WTC11 (cell line): ENCODE measurements at regions not wholly inside any gene's neighbourhood (a gene's known extent, or its start where the extent isn't known, plus 50 kb on each side); places are given as distances from the start of the nearest gene placed in this dataset.

Experiments used
- ATAC-seq: fragments of 200-7000 bp; cut with Tn5 transposase; 2 replicates; pipeline ENCODE4 v1.10.0; 2021; ENCODE audit warnings: mild to moderate bottlenecking, moderate library complexity
- CTCF ChIA-PET: fragments of 300-600 bp; sonication (Branson Sonifier 250); formaldehyde crosslinking; loops from one replicate; lab custom pipeline; 2021; ENCODE audit warnings: antibody characterized with exemption; lab: Charles Lee
- POLR2A ChIA-PET: fragments of 350-600 bp; sonication (Branson Sonifier 250); formaldehyde crosslinking; loops from one replicate; lab custom pipeline; 2021; ENCODE audit warnings: antibody characterized with exemption; lab: Charles Lee
- DNase-seq: peaks from one replicate; pipeline ENCODE4 v3.0.0; 2021; ENCODE audit warnings: low spot score
- H3K27ac Mint-ChIP-seq: 2 replicates; pipeline ENCODE4 v1.8.0; 2021; ENCODE audit warnings: mixed read lengths
- H3K27me3 Mint-ChIP-seq: 2 replicates; pipeline ENCODE4 v1.8.0; 2021; ENCODE audit warnings: low read depth, mild to moderate bottlenecking, moderate library complexity, mixed read lengths
- H3K36me3 Mint-ChIP-seq: 2 replicates; pipeline ENCODE4 v1.8.0; 2021; ENCODE audit warnings: mixed read lengths
- H3K4me1 Mint-ChIP-seq: 2 replicates; pipeline ENCODE4 v1.8.0; 2022; ENCODE audit warnings: mixed read lengths
- H3K4me3 Mint-ChIP-seq: 2 replicates; pipeline ENCODE4 v1.8.0; 2021; ENCODE audit warnings: mild to moderate bottlenecking, moderate library complexity, mixed read lengths
- H3K9me3 Mint-ChIP-seq: 2 replicates; pipeline ENCODE4 v1.8.0; 2021; ENCODE audit warnings: mixed read lengths
- ATF2 ChIP-seq: sonication (generic); formaldehyde crosslinking; IDR thresholded peaks from 2 replicates; pipeline ENCODE4 v1.8.1; 2022; ENCODE audit warnings: low read depth, missing genetic modification reagents, borderline replicate concordance
- ATF3 ChIP-seq: sonication (generic); formaldehyde crosslinking; conservative IDR thresholded peaks from 2 replicates; pipeline ENCODE4 v1.8.1; 2022; ENCODE audit warnings: mild to moderate bottlenecking, missing genetic modification reagents
- CREM ChIP-seq: sonication (generic); formaldehyde crosslinking; IDR thresholded peaks from 2 replicates; pipeline ENCODE4 v1.8.1; 2022; ENCODE audit warnings: mild to moderate bottlenecking, missing genetic modification reagents, moderate library complexity
- CTCF ChIP-seq: fragments of 200-600 bp; IDR thresholded peaks from 2 replicates; pipeline ENCODE4 v1.8.0; 2022; ENCODE audit warnings: antibody characterized with exemption
- ERG ChIP-seq: fragments of 250-450 bp; sonication (Bioruptor Pico); IDR thresholded peaks from 2 replicates; pipeline ENCODE4 v1.8.0; 2021; ENCODE audit warnings: mild to moderate bottlenecking
- ETV6 ChIP-seq: sonication (generic); formaldehyde crosslinking; IDR thresholded peaks from 2 replicates; pipeline ENCODE4 v1.8.1; 2022; ENCODE audit warnings: mild to moderate bottlenecking, missing genetic modification reagents
- FOXK1 ChIP-seq: sonication (generic); formaldehyde crosslinking; IDR thresholded peaks from 2 replicates; pipeline ENCODE4 v1.8.0; 2022; ENCODE audit warnings: mild to moderate bottlenecking, moderate library complexity, missing genetic modification reagents
- FOXP1 ChIP-seq: sonication (generic); formaldehyde crosslinking; IDR thresholded peaks from 2 replicates; pipeline ENCODE4 v1.8.0; 2022; ENCODE audit warnings: missing genetic modification reagents, mild to moderate bottlenecking, moderate library complexity, borderline replicate concordance
- GABPB1 ChIP-seq: sonication (generic); formaldehyde crosslinking; IDR thresholded peaks from 2 replicates; pipeline ENCODE4 v1.8.1; 2023; ENCODE audit warnings: mild to moderate bottlenecking, missing genetic modification reagents
- HMGA2 ChIP-seq: fragments of 250-450 bp; sonication (Bioruptor Pico); IDR thresholded peaks from 2 replicates; pipeline ENCODE4 v1.4.0; 2021; ENCODE audit warnings: mild to moderate bottlenecking, moderate library complexity
- IRF1 ChIP-seq: sonication (generic); formaldehyde crosslinking; IDR thresholded peaks from 2 replicates; pipeline ENCODE4 v1.8.0; 2023; ENCODE audit warnings: missing genetic modification reagents
- MYBL2 ChIP-seq: sonication (generic); formaldehyde crosslinking; IDR thresholded peaks from 2 replicates; pipeline ENCODE4 v1.8.1; 2023; ENCODE audit warnings: mild to moderate bottlenecking, moderate library complexity, missing genetic modification reagents
- PREB ChIP-seq: sonication (generic); formaldehyde crosslinking; IDR thresholded peaks from 2 replicates; pipeline ENCODE4 v1.8.1; 2022; ENCODE audit warnings: mild to moderate bottlenecking, missing genetic modification reagents, moderate library complexity, borderline replicate concordance
- STAT6 ChIP-seq: sonication (generic); formaldehyde crosslinking; conservative IDR thresholded peaks from 2 replicates; pipeline ENCODE4 v1.8.1; 2023; ENCODE audit warnings: mild to moderate bottlenecking, low read depth, missing genetic modification reagents, moderate library complexity
- TEAD4 ChIP-seq: sonication (generic); formaldehyde crosslinking; IDR thresholded peaks from 2 replicates; pipeline ENCODE4 v1.8.0; 2022; ENCODE audit warnings: mild to moderate bottlenecking, missing genetic modification reagents
- ZNF121 ChIP-seq: sonication (generic); formaldehyde crosslinking; IDR thresholded peaks from 2 replicates; pipeline ENCODE4 v1.8.0; 2023; ENCODE audit warnings: missing genetic modification reagents
- ZNF138 ChIP-seq: sonication (generic); formaldehyde crosslinking; conservative IDR thresholded peaks from 2 replicates; pipeline ENCODE4 v1.8.1; 2022; ENCODE audit warnings: mild to moderate bottlenecking, moderate library complexity, missing genetic modification reagents
- ZNF232 ChIP-seq: sonication (generic); formaldehyde crosslinking; IDR thresholded peaks from 2 replicates; pipeline ENCODE4 v1.8.0; 2022; ENCODE audit warnings: mild to moderate bottlenecking, missing genetic modification reagents
- ZNF263 ChIP-seq: sonication (generic); formaldehyde crosslinking; IDR thresholded peaks from 2 replicates; pipeline ENCODE4 v1.8.1; 2022; ENCODE audit warnings: low read depth, mild to moderate bottlenecking, moderate library complexity, missing genetic modification reagents
- ZNF416 ChIP-seq: fragments of 250-450 bp; sonication (Bioruptor Pico); IDR thresholded peaks from 2 replicates; pipeline ENCODE4 v1.9.0; 2021; ENCODE audit warnings: mild to moderate bottlenecking, inconsistent platforms
- ZSCAN18 ChIP-seq: fragments of 250-450 bp; sonication (Bioruptor Pico); IDR thresholded peaks from 2 replicates; pipeline ENCODE4 v2.1.2; 2022; ENCODE audit warnings: mild to moderate bottlenecking, moderate library complexity
- TF ChIP-seq, protein P1 (sequence below): sonication (generic); formaldehyde crosslinking; IDR thresholded peaks from 2 replicates; pipeline ENCODE4 v1.8.1; 2023; ENCODE audit warnings: mild to moderate bottlenecking, missing genetic modification reagents

DNA sequence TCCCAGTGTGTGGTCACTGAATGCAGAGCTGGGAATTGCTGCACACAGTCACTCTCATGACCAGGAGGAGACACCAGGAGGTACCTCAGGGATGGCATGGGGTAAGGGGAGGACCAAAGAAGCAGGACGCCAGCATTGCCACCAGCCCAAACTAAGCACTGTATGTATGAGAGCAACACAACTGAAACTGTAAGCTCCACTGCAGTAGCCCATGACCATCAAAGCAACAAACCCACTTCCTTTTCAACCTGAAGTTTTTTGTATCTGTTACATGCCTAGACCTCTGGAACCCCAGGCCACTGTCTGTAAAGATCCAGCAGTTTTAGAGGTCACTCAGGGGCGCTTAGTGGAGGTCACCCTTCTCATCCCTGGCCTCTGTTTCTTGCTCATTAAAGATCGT lies 164.3 kb downstream of the SETD4 start (continued):
- TF ChIP-seq PREB (CRISPR knock-in tag) (no peak), ETV6 (CRISPR knock-in tag) (no peak), CREM (no peak), STAT6 (no peak), ZNF121 (CRISPR knock-in tag) (no peak), ERG (CRISPR knock-in tag) (no peak), ZNF138 (CRISPR knock-in tag) (no peak), ATF2 (CRISPR knock-in tag) (no peak)

- ATAC-seq (no peak), DNase-seq (no peak)
- no peaks in the 10 kb centered on the region; the same call in 1 of the 2 replicates for H3K27me3 Mint-ChIP-seq
- peaks cover 12% of the 10 kb centered on the region for H3K9me3 Mint-ChIP-seq
- CTCF ChIA-PET: no interaction called here
- TF ChIP-seq CREM (no peak), FOXK1 (CRISPR knock-in tag) (no peak), TEAD4 (CRISPR knock-in tag) (no peak), ZNF416 (CRISPR knock-in tag) (no peak), CTCF (no peak)
- peaks cover 3% of the 10 kb centered on the region; the same call in 1 of the 2 replicates for H3K4me1 Mint-ChIP-seq
- peaks cover 6% of the 10 kb centered on the region for H3K36me3 Mint-ChIP-seq
- H3K27ac Mint-ChIP-seq: no peak overlapping the region
- POLR2A ChIA-PET: no interaction called here
- H3K4me3 Mint-ChIP-seq: no peak overlapping the region
Observed at GRCh38 chr21:35895598-35895997, 164.7 kb downstream of the SETD4 start.

- ChIA-PET CTCF (interaction anchor here (0.7 kb wide), 1 partner anchor 232 kb away, joined by 3 read pairs; no protein-coding TSS in a partner anchor), POLR2A (interaction anchor here (0.6 kb wide), 1 partner anchor 663 kb away, joined by 3 read pairs; no protein-coding TSS in a partner anchor)
- H3K27ac Mint-ChIP-seq: no peak overlapping the region
- ATAC-seq (no peak), DNase-seq (no peak)
- peaks cover 12% of the 10 kb centered on the region for H3K9me3 Mint-ChIP-seq
- H3K4me1 Mint-ChIP-seq: peaks cover 3% of the 10 kb centered on the region; the same call in 1 of the 2 replicates
- H3K27me3 Mint-ChIP-seq: no peaks in the 10 kb centered on the region; the same call in 1 of the 2 replicates
- no peak overlapping the region for H3K4me3 Mint-ChIP-seq
- H3K36me3 Mint-ChIP-seq: peaks cover 6% of the 10 kb centered on the region
- TF ChIP-seq ATF3 (CRISPR knock-in tag) (no peak), ZNF263 (CRISPR knock-in tag) (no peak), ZNF121 (CRISPR knock-in tag) (no peak), MYBL2 (CRISPR knock-in tag) (no peak), FOXK1 (CRISPR knock-in tag) (no peak), ZNF232 (CRISPR knock-in tag) (no peak), GABPB1 (CRISPR knock-in tag) (no peak), ZSCAN18 (CRISPR knock-in tag) (no peak), IRF1 (CRISPR knock-in tag) (no peak), FOXP1 (CRISPR knock-in tag) (no peak), HMGA2 (CRISPR knock-in tag) (no peak)
- TF ChIP-seq, protein P1, sequence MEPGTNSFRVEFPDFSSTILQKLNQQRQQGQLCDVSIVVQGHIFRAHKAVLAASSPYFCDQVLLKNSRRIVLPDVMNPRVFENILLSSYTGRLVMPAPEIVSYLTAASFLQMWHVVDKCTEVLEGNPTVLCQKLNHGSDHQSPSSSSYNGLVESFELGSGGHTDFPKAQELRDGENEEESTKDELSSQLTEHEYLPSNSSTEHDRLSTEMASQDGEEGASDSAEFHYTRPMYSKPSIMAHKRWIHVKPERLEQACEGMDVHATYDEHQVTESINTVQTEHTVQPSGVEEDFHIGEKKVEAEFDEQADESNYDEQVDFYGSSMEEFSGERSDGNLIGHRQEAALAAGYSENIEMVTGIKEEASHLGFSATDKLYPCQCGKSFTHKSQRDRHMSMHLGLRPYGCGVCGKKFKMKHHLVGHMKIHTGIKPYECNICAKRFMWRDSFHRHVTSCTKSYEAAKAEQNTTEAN (CRISPR knock-in tag): no peak
Observed at GRCh38 chr21:35893156-35893555, 167.2 kb downstream of the SETD4 start.
